ENCODE measurements at regions not wholly inside any gene's neighbourhood (a gene's known extent, or its start where the extent isn't known, plus 50 kb on each side); places are given as distances from the start of the nearest gene placed in this dataset.

DNA sequence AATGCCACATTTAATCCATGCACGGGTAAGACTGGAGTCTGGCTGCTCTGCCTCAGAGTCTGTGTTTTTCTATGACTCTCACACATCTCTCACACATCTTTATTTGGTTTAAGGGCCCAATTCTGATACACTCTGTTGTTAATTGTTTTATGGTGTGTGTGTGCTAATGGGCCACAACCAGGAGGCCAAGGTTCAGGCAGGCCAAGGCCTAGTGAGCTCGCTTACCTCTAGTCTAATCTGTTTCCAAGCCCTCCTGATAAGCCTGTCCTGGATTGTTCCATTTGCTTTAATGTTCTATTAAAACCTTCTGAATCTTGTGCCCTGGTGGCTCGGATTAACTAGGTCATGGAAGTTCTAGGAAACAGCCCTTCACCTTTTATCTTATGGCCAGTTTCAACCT, 445.4 kb upstream of the DPH6 start:
- Histone ChIP-seq H3K27ac (no peak overlapping the region), H3K36me3 (no peaks in the 10 kb centered on the region), H3K27me3 (no peaks in the 10 kb centered on the region), H3K9me3 (no peaks in the 10 kb centered on the region), H3K4me3 (no peak overlapping the region), H3K4me1 (no peaks in the 10 kb centered on the region)
- DNase-seq, result no peak
- TF ChIP-seq POLR2A (IDR thresholded peaks at IDR 0.05), result no peak
- TF ChIP-seq, protein P1, sequence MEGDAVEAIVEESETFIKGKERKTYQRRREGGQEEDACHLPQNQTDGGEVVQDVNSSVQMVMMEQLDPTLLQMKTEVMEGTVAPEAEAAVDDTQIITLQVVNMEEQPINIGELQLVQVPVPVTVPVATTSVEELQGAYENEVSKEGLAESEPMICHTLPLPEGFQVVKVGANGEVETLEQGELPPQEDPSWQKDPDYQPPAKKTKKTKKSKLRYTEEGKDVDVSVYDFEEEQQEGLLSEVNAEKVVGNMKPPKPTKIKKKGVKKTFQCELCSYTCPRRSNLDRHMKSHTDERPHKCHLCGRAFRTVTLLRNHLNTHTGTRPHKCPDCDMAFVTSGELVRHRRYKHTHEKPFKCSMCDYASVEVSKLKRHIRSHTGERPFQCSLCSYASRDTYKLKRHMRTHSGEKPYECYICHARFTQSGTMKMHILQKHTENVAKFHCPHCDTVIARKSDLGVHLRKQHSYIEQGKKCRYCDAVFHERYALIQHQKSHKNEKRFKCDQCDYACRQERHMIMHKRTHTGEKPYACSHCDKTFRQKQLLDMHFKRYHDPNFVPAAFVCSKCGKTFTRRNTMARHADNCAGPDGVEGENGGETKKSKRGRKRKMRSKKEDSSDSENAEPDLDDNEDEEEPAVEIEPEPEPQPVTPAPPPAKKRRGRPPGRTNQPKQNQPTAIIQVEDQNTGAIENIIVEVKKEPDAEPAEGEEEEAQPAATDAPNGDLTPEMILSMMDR (IDR thresholded peaks at IDR 0.05), result no peak
- intact Hi-C loops (cut with DNase I; ENCODE audit: low total_unique reads), result no loop called here

DNA sequence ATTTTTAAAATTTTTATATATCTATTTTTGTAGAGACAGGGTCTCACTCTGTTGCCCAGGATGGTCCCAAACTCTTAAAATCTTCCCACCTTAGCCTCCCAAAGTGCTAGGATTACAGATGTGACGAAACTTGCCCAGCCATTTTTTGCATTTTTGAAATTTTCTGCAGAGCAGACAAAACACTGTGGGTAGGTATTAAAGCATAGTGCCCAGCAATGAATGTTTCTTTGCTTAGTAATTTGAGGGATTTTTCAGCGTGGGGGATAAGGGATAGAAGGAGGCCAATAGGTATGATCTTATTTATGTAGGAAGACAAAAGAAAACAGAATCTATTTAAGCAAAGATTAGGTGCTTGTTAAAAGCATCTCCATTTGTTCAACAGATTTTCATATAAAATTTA, 446.8 kb upstream of the DPH6 start:
- intact Hi-C loops (cut with DNase I; ENCODE audit: low total_unique reads), result no loop called here

DNA sequence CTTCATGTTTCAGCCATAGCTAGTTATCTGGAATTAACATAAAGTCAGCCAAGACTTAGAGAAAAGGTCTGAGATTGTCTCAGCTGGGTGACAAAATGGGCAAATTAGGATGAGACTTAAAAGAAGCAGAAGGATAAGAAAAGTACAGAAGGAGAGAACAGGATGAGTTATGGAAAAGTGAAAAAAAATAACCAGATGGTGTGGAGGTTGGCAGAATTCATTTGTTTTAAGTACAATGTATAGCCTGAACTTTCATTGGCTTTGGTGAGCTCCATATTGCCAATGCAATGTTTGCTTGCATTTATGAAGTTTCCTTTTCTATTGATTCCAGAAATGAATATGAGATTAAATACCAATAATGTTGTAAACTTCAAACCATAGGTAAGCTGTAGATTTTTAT, 447.2 kb upstream of the DPH6 start:
- H3K4me1 ChIP-seq, result no peaks in the 10 kb centered on the region
- TF ChIP-seq, protein P1 (IDR thresholded peaks at IDR 0.05), result no peak
- no peak for TF ChIP-seq POLR2A (IDR thresholded peaks at IDR 0.05)
- H3K27me3 ChIP-seq, result no peaks in the 10 kb centered on the region
- H3K36me3 ChIP-seq, result no peaks in the 10 kb centered on the region
- H3K9me3 ChIP-seq, result no peaks in the 10 kb centered on the region
- DNase-seq, result no peak
- intact Hi-C loops (cut with DNase I; ENCODE audit: low total_unique reads), result no loop called here
- H3K27ac ChIP-seq, result no peak overlapping the region
- H3K4me3 ChIP-seq, result no peak overlapping the region

More for the DNA sequence above, 446.8 kb upstream of the DPH6 start:
- Histone ChIP-seq H3K27ac (no peak overlapping the region), H3K9me3 (no peaks in the 10 kb centered on the region), H3K4me3 (no peak overlapping the region), H3K36me3 (no peaks in the 10 kb centered on the region), H3K27me3 (no peaks in the 10 kb centered on the region), H3K4me1 (no peaks in the 10 kb centered on the region)
- no peak for DNase-seq
- TF ChIP-seq, protein P1 (IDR thresholded peaks at IDR 0.05), result no peak
- no peak for TF ChIP-seq POLR2A (IDR thresholded peaks at IDR 0.05)

DNA sequence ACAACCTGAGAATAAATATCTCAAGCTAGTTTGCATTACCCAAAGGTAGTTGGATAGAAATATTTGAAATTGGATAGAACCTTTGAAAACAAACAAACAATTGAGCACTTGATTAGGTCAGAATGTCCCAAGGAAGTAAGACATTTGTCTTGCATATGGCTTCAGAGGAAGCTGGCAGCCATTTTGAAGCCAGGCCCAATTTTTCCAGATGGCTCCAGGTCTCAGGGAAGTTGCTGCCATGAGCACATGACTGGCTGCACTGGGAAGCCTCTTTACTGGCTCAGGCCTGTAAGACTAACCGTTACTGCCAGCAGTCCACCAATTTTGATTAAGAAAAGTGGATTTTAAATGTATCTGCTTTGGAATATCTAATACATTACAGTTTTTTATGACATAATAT, 448.9 kb upstream of the DPH6 start:
- no peak for TF ChIP-seq POLR2A (IDR thresholded peaks at IDR 0.05)
- TF ChIP-seq, protein P1 (IDR thresholded peaks at IDR 0.05), result no peak
- no peaks in the 10 kb centered on the region for H3K4me1 ChIP-seq
- no peaks in the 10 kb centered on the region for H3K9me3 ChIP-seq
- DNase-seq, result no peak
- H3K27ac ChIP-seq, result no peak overlapping the region
- no peak overlapping the region for H3K4me3 ChIP-seq
- no peaks in the 10 kb centered on the region for H3K27me3 ChIP-seq
- no peaks in the 10 kb centered on the region for H3K36me3 ChIP-seq
- intact Hi-C loops (cut with DNase I; ENCODE audit: low total_unique reads), result no loop called here

DNA sequence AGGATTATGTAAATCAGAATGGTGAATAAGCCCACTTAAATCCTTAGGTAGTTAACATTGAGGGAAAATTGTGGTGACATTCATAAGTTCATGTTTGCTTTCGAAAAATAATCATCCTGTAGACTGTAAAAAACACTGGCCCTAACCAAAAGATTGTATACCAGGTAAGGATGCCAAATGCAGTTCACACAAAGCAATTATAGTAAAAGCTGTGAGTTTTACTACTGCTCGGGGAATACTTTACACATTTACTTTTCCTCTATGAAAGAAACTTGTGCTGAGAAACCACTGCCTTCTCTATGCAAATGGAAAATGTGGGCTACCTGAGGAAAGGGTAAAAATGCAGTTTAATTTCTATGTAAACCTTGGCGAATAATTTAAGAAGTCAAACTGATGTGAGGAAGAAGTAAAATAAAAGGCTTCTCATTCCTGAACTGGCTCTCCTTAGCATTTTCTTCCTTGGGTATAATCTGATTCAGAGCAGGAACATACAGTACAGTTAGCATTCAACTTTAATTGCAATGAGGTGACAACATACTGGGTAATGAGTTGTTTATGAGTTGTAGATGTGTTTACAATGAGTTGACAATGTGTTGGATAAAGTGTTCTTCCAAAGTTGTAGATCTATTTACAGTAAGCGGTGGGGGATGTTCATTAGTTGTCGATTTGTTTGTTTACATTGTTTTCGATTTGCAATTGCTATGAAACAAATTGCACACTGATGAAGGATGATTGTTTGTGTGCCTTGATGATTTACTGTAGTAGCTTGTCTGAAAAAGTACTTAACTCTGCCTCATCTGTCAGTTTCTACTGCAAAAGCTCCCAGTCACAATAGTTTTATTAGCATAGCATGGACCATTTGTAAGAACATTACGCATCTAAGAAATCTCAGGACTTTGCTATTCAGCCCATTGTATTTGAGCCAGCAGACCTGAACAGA, 453.0 kb upstream of the DPH6 start:
- Histone ChIP-seq H3K27ac (no peak overlapping the region), H3K9me3 (no peaks in the 10 kb centered on the region), H3K4me1 (no peaks in the 10 kb centered on the region), H3K27me3 (no peaks in the 10 kb centered on the region), H3K36me3 (no peaks in the 10 kb centered on the region), H3K4me3 (no peak overlapping the region)
- DNase-seq, result no peak
- TF ChIP-seq, protein P1 (IDR thresholded peaks at IDR 0.05), result no peak
- TF ChIP-seq POLR2A (IDR thresholded peaks at IDR 0.05), result no peak
- intact Hi-C loops (cut with DNase I; ENCODE audit: low total_unique reads), result no loop called here
